A549 (cell line): ENCODE measurements at regions not wholly inside any gene's neighbourhood (a gene's known extent, or its start where the extent isn't known, plus 50 kb on each side); places are given as distances from the start of the nearest gene placed in this dataset.

Experiments
- ATAC-seq, 2 experiments: fragments of 200-7000 bp in 1 of 2; fragments of >200 bp in 1 of 2; cut with Nextera tagmentation in 1 of 2; cut with Tn5 transposase in 1 of 2; 3 replicates each; pipeline versions ENCODE4 v1.8.0 to v1.9.1; 2018 to 2020; ENCODE audit warnings: mild to moderate bottlenecking in 1 of 2, moderate library complexity in 1 of 2
- CTCF ChIA-PET: fragments of 300-600 bp; sonication (Branson Sonifier 250); formaldehyde crosslinking; extraction: SDS; loops from one replicate; lab custom pipeline; 2021; ENCODE audit warnings: antibody characterized with exemption, inconsistent platforms; lab: Yijun Ruan, JAX
- POLR2A ChIA-PET: fragments of 350-600 bp; formaldehyde crosslinking; extraction: SDS; loops from one replicate; lab custom pipeline; 2021; ENCODE audit warnings: antibody characterized with exemption, inconsistent platforms; lab: Yijun Ruan, JAX
- DNase-seq, 2 experiments: peaks; one replicate each; pipeline versions ENCODE4 v3.0.0 to v3.0.0-alpha.2; 2011 to 2016; ENCODE audit warnings: low read depth in 1 of 2, low spot score in 1 of 2
- FAIRE-seq: peaks from 2 replicates; lab custom pipeline; 2011; peaks lifted over from hg19 to GRCh38; lab: Jason Lieb, UNC
- H3K27ac ChIP-seq, 2 experiments: fragments of >200 bp; sonication (Bioruptor Twin); formaldehyde crosslinking; 3 replicates each; pipeline ENCODE4 v1.5.1; 2016 to 2017
- H3K4me1 ChIP-seq: fragments of >200 bp; sonication (Bioruptor Twin); formaldehyde crosslinking; 3 replicates; pipeline ENCODE4 v1.6.1; 2016
- H3K4me2 ChIP-seq: fragments of >200 bp; sonication (Bioruptor Twin); formaldehyde crosslinking; 3 replicates; pipeline ENCODE4 v1.6.1; 2016
- H3K4me3 ChIP-seq: fragments of >200 bp; sonication (Bioruptor Twin); formaldehyde crosslinking; 3 replicates; pipeline ENCODE4 v1.5.1; 2016
- H3K9me3 ChIP-seq: fragments of >200 bp; sonication (Bioruptor Twin); formaldehyde crosslinking; 3 replicates; pipeline ENCODE4 v1.6.1; 2016
- BHLHE40 ChIP-seq: IDR thresholded peaks from 2 replicates; pipeline ENCODE4 v1.6.1; 2012; ENCODE audit warnings: low read depth, low read length, inconsistent platforms
- CHD2 ChIP-seq: fragments of 150-350 bp; IDR thresholded peaks from 2 replicates; pipeline ENCODE4 v1.6.1; 2014; ENCODE audit warnings: low read length; ENCODE audit not compliant: partially characterized antibody
- EP300 ChIP-seq, 2 experiments: fragments of >200 bp; sonication (Bioruptor Twin); formaldehyde crosslinking; IDR thresholded peaks; 2 replicates in 1 of 2; 3 replicates in 1 of 2; pipeline ENCODE4 v1.6.1; 2016 to 2017
- FOXS1 ChIP-seq: fragments of 250-450 bp; sonication (Bioruptor Pico); IDR thresholded peaks from 2 replicates; pipeline ENCODE4 v1.5.0; 2020; ENCODE audit warnings: mild to moderate bottlenecking, moderate library complexity
- HDAC2 ChIP-seq: fragments of 200-600 bp; sonication (generic); IDR thresholded peaks from 2 replicates; pipeline ENCODE4 v1.6.1; 2016
- HEYL ChIP-seq: fragments of 250-450 bp; sonication (Bioruptor Pico); IDR thresholded peaks from 2 replicates; pipeline ENCODE4 v1.8.0; 2021; ENCODE audit warnings: mild to moderate bottlenecking, moderate library complexity
- JUNB ChIP-seq: fragments of >200 bp; sonication (Bioruptor Twin); formaldehyde crosslinking; IDR thresholded peaks from 2 replicates; pipeline ENCODE4 v1.6.1; 2016
- KDM5A ChIP-seq: fragments of 200-600 bp; sonication (generic); IDR thresholded peaks from 2 replicates; pipeline ENCODE4 v1.6.1; 2016; ENCODE audit warnings: antibody characterized with exemption, mild to moderate bottlenecking
- MAFK ChIP-seq: fragments of 450-650 bp; IDR thresholded peaks from 2 replicates; pipeline ENCODE4 v1.6.1; 2014; ENCODE audit not compliant: partially characterized antibody
- NR3C1 ChIP-seq: fragments of >200 bp; sonication (Bioruptor Twin); formaldehyde crosslinking; IDR thresholded peaks from 3 replicates; pipeline ENCODE4 v1.6.1; 2017
- RFX5 ChIP-seq: fragments of 450-650 bp; IDR thresholded peaks from 2 replicates; pipeline ENCODE4 v1.7.1; 2014; ENCODE audit warnings: antibody characterized with exemption, mild to moderate bottlenecking, moderate library complexity
- WGBS: methylation state at CpG from one replicate; pipeline ENCODE4 v1.1.6; 2017; ENCODE audit errors: missing lambda C conversion rate; 5-methylcytosine and 5-hydroxymethylcytosine counted together
- TF ChIP-seq, protein P1 (sequence below): fragments of 200-600 bp; sonication (generic); IDR thresholded peaks from 2 replicates; pipeline ENCODE4 v1.6.1; 2016; ENCODE audit warnings: antibody characterized with exemption, mild to moderate bottlenecking, moderate library complexity
- TF ChIP-seq, protein P2 (sequence below): fragments of 150-350 bp; IDR thresholded peaks from 2 replicates; pipeline ENCODE4 v1.6.1; 2014; ENCODE audit warnings: low read depth, mild to moderate bottlenecking, low read length
- TF ChIP-seq, protein P3 (sequence below): fragments of 450-650 bp; IDR thresholded peaks from 2 replicates; pipeline ENCODE4 v1.6.1; 2014; ENCODE audit warnings: antibody characterized with exemption
- TF ChIP-seq, protein P4 (sequence below): fragments of >200 bp; sonication (Bioruptor Twin); formaldehyde crosslinking; IDR thresholded peaks from 3 replicates; pipeline ENCODE4 v1.6.1; 2016
- TF ChIP-seq, protein P5 (sequence below): IDR thresholded peaks from 2 replicates; pipeline ENCODE4 v1.6.1; 2012; ENCODE audit warnings: low read depth, borderline replicate concordance

DNA sequence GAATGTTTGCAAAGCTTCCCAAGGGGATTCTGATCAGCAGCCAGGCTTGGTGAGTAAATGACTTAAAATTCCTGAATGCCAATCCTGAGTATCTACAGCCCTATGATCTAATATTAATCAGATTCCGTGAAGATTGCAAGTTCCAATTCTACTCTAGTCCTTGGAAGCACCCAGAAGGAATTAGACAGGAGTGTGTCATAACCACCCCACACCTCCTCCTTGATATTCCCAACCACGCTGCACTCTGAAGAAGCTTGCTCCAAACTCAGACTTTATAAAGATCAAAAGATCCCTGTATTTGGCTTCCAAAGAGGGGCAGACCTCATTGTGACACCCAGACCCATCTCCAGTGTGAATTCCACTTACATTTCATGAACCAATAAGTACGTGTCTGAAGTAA is 306.0 kb downstream of the BCL11B start:
- ATAC-seq (no peak), DNase-seq (no peak), FAIRE-seq (no peak)
- POLR2A ChIA-PET: no interaction called here
- Histone ChIP-seq H3K27ac (no peak overlapping the region), H3K9me3 (no peaks in the 10 kb centered on the region), H3K4me2 (no peak overlapping the region), H3K4me3 (no peak overlapping the region)
- 21% methylated on average over 3 of the region's 3 CpGs for WGBS
- TF ChIP-seq RFX5 (no peak), JUNB (no peak), BHLHE40 (no peak), HEYL (CRISPR knock-in tag) (no peak), HDAC2 (no peak), KDM5A (no peak), CHD2 (no peak)
- TF ChIP-seq, protein P1, sequence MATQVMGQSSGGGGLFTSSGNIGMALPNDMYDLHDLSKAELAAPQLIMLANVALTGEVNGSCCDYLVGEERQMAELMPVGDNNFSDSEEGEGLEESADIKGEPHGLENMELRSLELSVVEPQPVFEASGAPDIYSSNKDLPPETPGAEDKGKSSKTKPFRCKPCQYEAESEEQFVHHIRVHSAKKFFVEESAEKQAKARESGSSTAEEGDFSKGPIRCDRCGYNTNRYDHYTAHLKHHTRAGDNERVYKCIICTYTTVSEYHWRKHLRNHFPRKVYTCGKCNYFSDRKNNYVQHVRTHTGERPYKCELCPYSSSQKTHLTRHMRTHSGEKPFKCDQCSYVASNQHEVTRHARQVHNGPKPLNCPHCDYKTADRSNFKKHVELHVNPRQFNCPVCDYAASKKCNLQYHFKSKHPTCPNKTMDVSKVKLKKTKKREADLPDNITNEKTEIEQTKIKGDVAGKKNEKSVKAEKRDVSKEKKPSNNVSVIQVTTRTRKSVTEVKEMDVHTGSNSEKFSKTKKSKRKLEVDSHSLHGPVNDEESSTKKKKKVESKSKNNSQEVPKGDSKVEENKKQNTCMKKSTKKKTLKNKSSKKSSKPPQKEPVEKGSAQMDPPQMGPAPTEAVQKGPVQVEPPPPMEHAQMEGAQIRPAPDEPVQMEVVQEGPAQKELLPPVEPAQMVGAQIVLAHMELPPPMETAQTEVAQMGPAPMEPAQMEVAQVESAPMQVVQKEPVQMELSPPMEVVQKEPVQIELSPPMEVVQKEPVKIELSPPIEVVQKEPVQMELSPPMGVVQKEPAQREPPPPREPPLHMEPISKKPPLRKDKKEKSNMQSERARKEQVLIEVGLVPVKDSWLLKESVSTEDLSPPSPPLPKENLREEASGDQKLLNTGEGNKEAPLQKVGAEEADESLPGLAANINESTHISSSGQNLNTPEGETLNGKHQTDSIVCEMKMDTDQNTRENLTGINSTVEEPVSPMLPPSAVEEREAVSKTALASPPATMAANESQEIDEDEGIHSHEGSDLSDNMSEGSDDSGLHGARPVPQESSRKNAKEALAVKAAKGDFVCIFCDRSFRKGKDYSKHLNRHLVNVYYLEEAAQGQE: no peak
- TF ChIP-seq, protein P2, sequence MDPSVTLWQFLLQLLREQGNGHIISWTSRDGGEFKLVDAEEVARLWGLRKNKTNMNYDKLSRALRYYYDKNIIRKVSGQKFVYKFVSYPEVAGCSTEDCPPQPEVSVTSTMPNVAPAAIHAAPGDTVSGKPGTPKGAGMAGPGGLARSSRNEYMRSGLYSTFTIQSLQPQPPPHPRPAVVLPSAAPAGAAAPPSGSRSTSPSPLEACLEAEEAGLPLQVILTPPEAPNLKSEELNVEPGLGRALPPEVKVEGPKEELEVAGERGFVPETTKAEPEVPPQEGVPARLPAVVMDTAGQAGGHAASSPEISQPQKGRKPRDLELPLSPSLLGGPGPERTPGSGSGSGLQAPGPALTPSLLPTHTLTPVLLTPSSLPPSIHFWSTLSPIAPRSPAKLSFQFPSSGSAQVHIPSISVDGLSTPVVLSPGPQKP: no peak
- TF ChIP-seq, all 56 proteins: peak for 0
- 0 out of 3 replicates have a peak, but pooled peaks cover 3% of the 10 kb centered on the region for H3K4me1 ChIP-seq
- CTCF ChIA-PET: interaction anchor here (1.0 kb wide), 1 partner anchor 11 kb away, joined by 3 read pairs; no protein-coding TSS in a partner anchor

DNA sequence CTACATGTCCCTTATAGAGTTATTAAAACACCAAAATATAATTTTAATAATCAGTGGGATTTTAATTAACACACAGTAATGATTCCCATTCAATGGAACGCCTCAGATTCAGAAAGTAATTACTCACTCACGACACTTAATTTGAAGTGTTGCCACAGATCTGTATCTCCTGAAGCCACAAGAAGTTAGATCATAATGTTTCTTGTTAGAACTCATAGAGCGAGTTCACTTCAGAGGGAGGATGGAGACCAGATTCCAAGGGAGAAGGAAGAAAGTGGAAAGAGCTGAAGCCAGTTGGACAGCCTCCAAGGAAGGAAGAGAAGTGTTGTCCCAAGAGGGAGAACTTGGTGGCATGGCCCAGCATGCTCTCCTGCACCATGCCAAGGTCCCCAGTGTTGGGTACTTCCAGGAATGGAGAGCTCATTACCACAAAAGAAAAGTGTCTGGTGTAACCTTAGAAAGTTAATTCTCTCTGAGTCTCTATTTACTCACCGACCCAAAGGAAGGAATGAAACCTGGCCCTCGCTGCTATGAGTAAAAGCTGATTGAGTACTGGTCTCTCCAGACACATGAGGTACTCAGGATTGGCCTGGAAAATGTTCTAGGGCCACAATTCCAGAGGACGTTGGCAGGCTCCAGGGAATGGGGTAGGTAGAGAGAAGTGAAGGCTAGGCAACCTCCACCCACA is 305.4 kb downstream of the BCL11B start:
- CTCF ChIA-PET: no interaction called here
- no peak for ATAC-seq

More for the DNA sequence above, 305.4 kb downstream of the BCL11B start:
- FAIRE-seq: no peak
- 23% methylated on average over 6 of the region's 6 CpGs for WGBS
- H3K4me2 ChIP-seq: no peak overlapping the region
- no peak for DNase-seq
- no peak overlapping the region for H3K4me3 ChIP-seq
- H3K4me1 ChIP-seq: 0 out of 3 replicates have a peak, but pooled peaks cover 3% of the 10 kb centered on the region
- POLR2A ChIA-PET: no interaction called here
- H3K9me3 ChIP-seq: no peaks in the 10 kb centered on the region
- H3K27ac ChIP-seq: no peak overlapping the region
- TF ChIP-seq NR3C1: no peak
- TF ChIP-seq, protein P3, sequence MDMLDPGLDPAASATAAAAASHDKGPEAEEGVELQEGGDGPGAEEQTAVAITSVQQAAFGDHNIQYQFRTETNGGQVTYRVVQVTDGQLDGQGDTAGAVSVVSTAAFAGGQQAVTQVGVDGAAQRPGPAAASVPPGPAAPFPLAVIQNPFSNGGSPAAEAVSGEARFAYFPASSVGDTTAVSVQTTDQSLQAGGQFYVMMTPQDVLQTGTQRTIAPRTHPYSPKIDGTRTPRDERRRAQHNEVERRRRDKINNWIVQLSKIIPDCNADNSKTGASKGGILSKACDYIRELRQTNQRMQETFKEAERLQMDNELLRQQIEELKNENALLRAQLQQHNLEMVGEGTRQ: no peak
- no peak for TF ChIP-seq EP300 (IDR thresholded peaks at IDR 0.05)
- no peak for TF ChIP-seq FOXS1 (CRISPR knock-in tag)
- TF ChIP-seq, protein P4, sequence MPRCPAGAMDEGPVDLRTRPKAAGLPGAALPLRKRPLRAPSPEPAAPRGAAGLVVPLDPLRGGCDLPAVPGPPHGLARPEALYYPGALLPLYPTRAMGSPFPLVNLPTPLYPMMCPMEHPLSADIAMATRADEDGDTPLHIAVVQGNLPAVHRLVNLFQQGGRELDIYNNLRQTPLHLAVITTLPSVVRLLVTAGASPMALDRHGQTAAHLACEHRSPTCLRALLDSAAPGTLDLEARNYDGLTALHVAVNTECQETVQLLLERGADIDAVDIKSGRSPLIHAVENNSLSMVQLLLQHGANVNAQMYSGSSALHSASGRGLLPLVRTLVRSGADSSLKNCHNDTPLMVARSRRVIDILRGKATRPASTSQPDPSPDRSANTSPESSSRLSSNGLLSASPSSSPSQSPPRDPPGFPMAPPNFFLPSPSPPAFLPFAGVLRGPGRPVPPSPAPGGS: no peak
- no peak for TF ChIP-seq MAFK
- TF ChIP-seq, protein P2: no peak
- TF ChIP-seq, protein P5, sequence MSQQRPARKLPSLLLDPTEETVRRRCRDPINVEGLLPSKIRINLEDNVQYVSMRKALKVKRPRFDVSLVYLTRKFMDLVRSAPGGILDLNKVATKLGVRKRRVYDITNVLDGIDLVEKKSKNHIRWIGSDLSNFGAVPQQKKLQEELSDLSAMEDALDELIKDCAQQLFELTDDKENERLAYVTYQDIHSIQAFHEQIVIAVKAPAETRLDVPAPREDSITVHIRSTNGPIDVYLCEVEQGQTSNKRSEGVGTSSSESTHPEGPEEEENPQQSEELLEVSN: no peak
